Stimulated activated naive CD4-positive, alpha-beta T cell treated with Interleukin-2 at 50 U/mL for 16 hours (primary cell): ENCODE measurements at regions not wholly inside any gene's neighbourhood (a gene's known extent, or its start where the extent isn't known, plus 50 kb on each side); places are given as distances from the start of the nearest gene placed in this dataset.

ENCODE experiments used
- DNase-seq: peaks from one replicate; lab custom pipeline; 2025; lab: John Stamatoyannopoulos, UW

GRCh38 chr5:173719731-173720082 is 103.3 kb upstream of the BOD1 start:
- DNase-seq: no peak

GRCh38 chr5:173720286-173720952 is 104.0 kb upstream of the BOD1 start:
- DNase-seq: no peak

GRCh38 chr5:173720953-173721600 is 104.6 kb upstream of the BOD1 start:
- no peak for DNase-seq

GRCh38 chr5:173721601-173722232 is 105.3 kb upstream of the BOD1 start:
- DNase-seq: no peak

- no peak for DNase-seq
Measured at GRCh38 chr5:173726846-173727557, 110.6 kb upstream of the BOD1 start.

- DNase-seq: no peak
Measured at GRCh38 chr5:173727839-173728778, 111.7 kb upstream of the BOD1 start.

GRCh38 chr5:173729079-173729765 is 112.8 kb upstream of the BOD1 start:
- no peak for DNase-seq

GRCh38 chr5:173730632-173731298 is 114.3 kb upstream of the BOD1 start:
- DNase-seq: no peak

GRCh38 chr5:173733021-173733420 is 116.6 kb upstream of the BOD1 start:
- DNase-seq: no peak

- DNase-seq: no peak
Measured at GRCh38 chr5:173733425-173733824, 117.0 kb upstream of the BOD1 start.

GRCh38 chr5:173733831-173734501 is 117.5 kb upstream of the BOD1 start:
- DNase-seq: no peak

- DNase-seq: no peak
Measured at GRCh38 chr5:173734716-173735115, 118.3 kb upstream of the BOD1 start.

GRCh38 chr5:173735184-173735583 is 118.7 kb upstream of the BOD1 start:
- no peak for DNase-seq

GRCh38 chr5:173735691-173736090 is 119.2 kb upstream of the BOD1 start:
- DNase-seq: no peak

- DNase-seq: no peak
Measured at GRCh38 chr5:173736374-173736773, 119.9 kb upstream of the BOD1 start.

GRCh38 chr5:173736923-173737412 is 120.5 kb upstream of the BOD1 start:
- DNase-seq: no peak

- DNase-seq: no peak
Measured at GRCh38 chr5:173739741-173740140, 123.3 kb upstream of the BOD1 start.

- no peak for DNase-seq
Measured at GRCh38 chr5:173740400-173740799, 124.0 kb upstream of the BOD1 start.

GRCh38 chr5:173741087-173741486 is 124.6 kb upstream of the BOD1 start:
- no peak for DNase-seq
